ENCODE measurements at regions not wholly inside any gene's neighbourhood (a gene's known extent, or its start where the extent isn't known, plus 50 kb on each side); places are given as distances from the start of the nearest gene placed in this dataset.
"Not testable (repeated sequence)": the region's sequence is repeated elsewhere in the genome, so short reads cannot be mapped to it uniquely, and the experiment has no call there.

- H3K27ac Mint-ChIP-seq, result no peak overlapping the region
- no peak for DNase-seq
- no peak overlapping the region for H3K4me3 ChIP-seq (ENCODE audit: low read length)
- H3K9me3 Mint-ChIP-seq, result no peaks in the 10 kb centered on the region
- 91 to 92% methylated on average over 2 to 7 of the region's 7 CpGs for WGBS, 2 experiments (ENCODE audit: insufficient coverage in 1 of 2, insufficient read length in 1 of 2)
- peaks cover 2% of the 10 kb centered on the region for H3K9me3 ChIP-seq (ENCODE audit: control insufficient read depth, low read length)
- no peaks in the 10 kb centered on the region for H3K36me3 ChIP-seq (ENCODE audit: control insufficient read depth, insufficient read depth, low read length)
- no peaks in the 10 kb centered on the region for H3K4me1 Mint-ChIP-seq
- H3K27me3 ChIP-seq (ENCODE audit: control insufficient read depth, insufficient read depth, low read length, poor library complexity, severe bottlenecking), result no peaks in the 10 kb centered on the region
- no peak overlapping the region for H3K9ac ChIP-seq (ENCODE audit: extremely low read depth, low read length, poor library complexity, severe bottlenecking)
- no peak overlapping the region for H3K27ac ChIP-seq (ENCODE audit: low read depth, low read length)
- H3K36me3 Mint-ChIP-seq (ENCODE audit: low read depth), result no peaks in the 10 kb centered on the region
- no peak for TF ChIP-seq CTCF (conservative IDR thresholded peaks at IDR 0.05)
- H3K27me3 Mint-ChIP-seq (ENCODE audit: insufficient read depth), result no peaks in the 10 kb centered on the region
- H3K4me1 ChIP-seq (ENCODE audit: control insufficient read depth, insufficient read depth, low read length), result no peaks in the 10 kb centered on the region
- H3K4me3 Mint-ChIP-seq, result no peak overlapping the region
Observed at GRCh38 chr18:2237706-2238105, 333.6 kb downstream of the METTL4 start.

- no peak for TF ChIP-seq CTCF (conservative IDR thresholded peaks at IDR 0.05)
- H3K27me3 Mint-ChIP-seq (ENCODE audit: insufficient read depth), result peaks cover 4% of the 10 kb centered on the region
- Histone ChIP-seq H3K4me3 (ENCODE audit: low read length) (no peak overlapping the region), H3K9me3 (ENCODE audit: control insufficient read depth, low read length) (peaks cover 16% of the 10 kb centered on the region), H3K27ac (ENCODE audit: low read depth, low read length) (no peak overlapping the region), H3K4me1 (ENCODE audit: control insufficient read depth, insufficient read depth, low read length) (no peaks in the 10 kb centered on the region), H3K27me3 (ENCODE audit: control insufficient read depth, insufficient read depth, low read length, poor library complexity, severe bottlenecking) (no peaks in the 10 kb centered on the region), H3K9ac (ENCODE audit: extremely low read depth, low read length, poor library complexity, severe bottlenecking) (no peak overlapping the region), H3K36me3 (ENCODE audit: control insufficient read depth, insufficient read depth, low read length) (no peaks in the 10 kb centered on the region)
- H3K9me3 Mint-ChIP-seq, result peaks cover 13% of the 10 kb centered on the region
- H3K4me1 Mint-ChIP-seq, result peaks cover 12% of the 10 kb centered on the region
- 92 to 100% methylated on average over 3 to 4 of the region's 4 CpGs for WGBS, 2 experiments (ENCODE audit: insufficient coverage in 1 of 2, insufficient read length in 1 of 2)
- no peak overlapping the region for H3K27ac Mint-ChIP-seq
- peaks cover 5% of the 10 kb centered on the region for H3K36me3 Mint-ChIP-seq (ENCODE audit: low read depth)
- no peak overlapping the region for H3K4me3 Mint-ChIP-seq
- DNase-seq, result no peak
Observed at GRCh38 chr18:2240311-2240705, 331.0 kb downstream of the METTL4 start.

GRCh38 chr18:2244641-2245040 is 326.7 kb downstream of the METTL4 start:
- Histone ChIP-seq H3K4me1 (ENCODE audit: control insufficient read depth, insufficient read depth, low read length) (no peaks in the 10 kb centered on the region), H3K9ac (ENCODE audit: extremely low read depth, low read length, poor library complexity, severe bottlenecking) (no peak overlapping the region), H3K4me3 (ENCODE audit: low read length) (no peak overlapping the region), H3K27me3 (ENCODE audit: control insufficient read depth, insufficient read depth, low read length, poor library complexity, severe bottlenecking) (no peaks in the 10 kb centered on the region), H3K36me3 (ENCODE audit: control insufficient read depth, insufficient read depth, low read length) (no peaks in the 10 kb centered on the region), H3K27ac (ENCODE audit: low read depth, low read length) (no peak overlapping the region), H3K9me3 (ENCODE audit: control insufficient read depth, low read length) (peaks cover 16% of the 10 kb centered on the region)
- no peak overlapping the region for H3K4me3 Mint-ChIP-seq
- H3K27ac Mint-ChIP-seq, result peak overlapping the region; percentile 89
- no peak for DNase-seq
- H3K27me3 Mint-ChIP-seq (ENCODE audit: insufficient read depth), result peaks cover 4% of the 10 kb centered on the region
- peaks cover 14% of the 10 kb centered on the region for H3K36me3 Mint-ChIP-seq (ENCODE audit: low read depth)
- no peak for TF ChIP-seq CTCF (conservative IDR thresholded peaks at IDR 0.05)
- H3K4me1 Mint-ChIP-seq, result peaks cover 28% of the 10 kb centered on the region
- peaks cover 33% of the 10 kb centered on the region for H3K9me3 Mint-ChIP-seq

GRCh38 chr18:2247101-2247500 is 324.2 kb downstream of the METTL4 start:
- Mint-ChIP-seq H3K36me3 (ENCODE audit: low read depth) (peaks cover 14% of the 10 kb centered on the region), H3K4me1 (peaks cover 28% of the 10 kb centered on the region), H3K4me3 (peak overlapping the region; percentile 2), H3K9me3 (peaks cover 38% of the 10 kb centered on the region)
- not testable (repeated sequence) for H3K27me3 Mint-ChIP-seq (ENCODE audit: insufficient read depth); H3K4me3 ChIP-seq (ENCODE audit: low read length); H3K4me1 ChIP-seq (ENCODE audit: control insufficient read depth, insufficient read depth, low read length); H3K9ac ChIP-seq (ENCODE audit: extremely low read depth, low read length, poor library complexity, severe bottlenecking); H3K36me3 ChIP-seq (ENCODE audit: control insufficient read depth, insufficient read depth, low read length); H3K27me3 ChIP-seq (ENCODE audit: control insufficient read depth, insufficient read depth, low read length, poor library complexity, severe bottlenecking); DNase-seq; H3K27ac ChIP-seq (ENCODE audit: low read depth, low read length); H3K27ac Mint-ChIP-seq
- 83 to 90% methylated on average over 1 to 17 of the region's 19 CpGs for WGBS, 2 experiments (ENCODE audit: insufficient coverage in 1 of 2, insufficient read length in 1 of 2)
- H3K9me3 ChIP-seq (ENCODE audit: control insufficient read depth, low read length), result peaks cover 16% of the 10 kb centered on the region
